GM21367 (cell line): ENCODE measurements at regions not wholly inside any gene's neighbourhood (a gene's known extent, or its start where the extent isn't known, plus 50 kb on each side); places are given as distances from the start of the nearest gene placed in this dataset.

ENCODE experiments used
- ATAC-seq: cut with Tn5 transposase; IDR thresholded peaks from one replicate; pipeline ENCODE4 v1.9.1; 2021; ENCODE audit not compliant: unreplicated experiment

DNA sequence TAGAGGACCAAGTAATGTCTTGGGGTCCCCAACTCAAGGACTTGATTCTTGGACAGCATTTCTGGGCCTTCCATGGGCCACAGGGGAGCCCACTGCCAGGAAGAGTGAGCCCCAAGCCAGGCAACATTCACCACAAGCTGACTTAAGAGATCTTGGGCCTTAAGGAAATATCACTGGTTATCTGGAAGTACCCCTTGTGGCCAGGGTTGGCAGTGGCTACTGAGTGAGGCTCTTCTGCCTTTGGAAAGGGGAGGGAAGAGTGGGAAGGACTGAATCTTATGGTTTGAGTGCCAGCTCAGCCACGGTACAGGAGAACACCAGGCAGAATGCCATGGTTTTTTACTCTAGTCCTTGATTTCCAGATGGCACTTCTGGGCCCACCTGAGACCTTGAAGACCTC lies 228.9 kb upstream of the RGS18 start:
- ATAC-seq = no peak

DNA sequence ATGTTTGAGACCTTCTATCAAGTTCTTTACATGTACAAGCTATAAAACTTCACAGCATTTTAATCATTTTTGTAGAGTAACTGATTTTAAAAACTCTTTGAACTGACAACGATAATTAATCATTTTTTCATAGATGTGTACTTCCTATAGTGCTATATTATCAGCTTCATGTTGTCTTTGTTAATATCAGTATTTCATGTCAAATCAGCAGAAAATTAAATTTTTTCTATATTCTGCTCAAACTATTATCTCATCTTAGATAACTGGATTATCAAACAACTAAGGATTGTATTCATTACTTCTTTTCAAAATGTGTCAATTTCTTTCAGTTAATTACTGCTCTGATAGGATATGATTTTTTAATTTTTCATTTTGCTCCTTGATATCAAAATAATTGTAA lies 214.6 kb upstream of the RGS18 start:
- no peak for ATAC-seq

DNA sequence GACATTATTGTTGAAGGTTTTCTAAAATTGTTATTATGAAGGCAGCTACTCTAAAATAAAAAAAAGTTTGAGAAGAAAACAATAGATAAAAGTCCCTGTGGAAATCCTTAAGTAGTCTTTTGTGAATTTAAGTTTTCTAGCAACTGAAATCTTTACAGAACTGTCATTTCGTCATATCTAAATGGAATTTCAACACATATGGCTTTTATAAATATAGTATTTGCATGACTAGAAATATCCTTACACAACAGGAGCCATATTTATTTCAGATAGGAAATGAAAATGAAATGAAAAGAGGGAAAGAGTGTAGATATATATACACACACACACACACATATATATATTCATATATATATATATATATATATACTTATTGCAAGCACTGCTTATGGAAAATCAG lies 204.7 kb upstream of the RGS18 start:
- no peak for ATAC-seq

DNA sequence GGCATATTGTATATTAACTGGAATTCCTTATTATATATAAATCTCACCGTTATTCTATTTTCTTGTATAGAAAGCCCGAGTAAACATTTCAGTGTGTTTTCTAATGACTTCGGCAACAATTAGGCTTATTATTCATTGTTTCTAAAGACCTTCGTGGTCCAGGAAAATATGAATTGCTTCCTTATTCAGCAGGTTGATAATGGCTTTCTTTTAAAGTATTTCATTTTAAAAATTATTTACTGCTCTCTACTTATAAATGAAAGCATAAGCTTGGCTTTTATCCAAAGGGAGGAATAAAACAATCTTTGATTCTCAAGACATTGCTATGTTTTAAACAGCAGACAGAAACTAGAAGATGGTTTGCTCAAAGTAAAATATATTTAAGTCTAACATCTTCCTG lies 198.4 kb upstream of the RGS18 start:
- no peak for ATAC-seq

DNA sequence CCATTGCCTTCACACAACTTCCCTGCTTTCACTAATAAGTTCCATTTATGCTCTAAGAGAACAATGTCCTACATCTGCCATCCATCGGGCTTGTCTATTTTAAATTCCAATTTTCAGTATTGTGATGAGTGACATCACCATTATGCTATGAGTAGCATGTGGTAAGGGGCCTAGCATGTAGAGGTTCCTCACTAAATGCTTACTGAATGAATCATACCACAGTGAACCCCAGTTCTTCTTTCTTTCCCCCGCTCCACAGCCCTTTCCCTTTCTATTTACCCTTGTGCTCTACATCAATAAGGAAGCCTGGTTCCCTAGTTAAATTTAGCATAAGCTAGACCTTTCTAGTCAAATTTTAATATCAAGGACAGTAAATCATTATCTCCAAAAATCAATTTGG lies 195.0 kb upstream of the RGS18 start:
- ATAC-seq = no peak

DNA sequence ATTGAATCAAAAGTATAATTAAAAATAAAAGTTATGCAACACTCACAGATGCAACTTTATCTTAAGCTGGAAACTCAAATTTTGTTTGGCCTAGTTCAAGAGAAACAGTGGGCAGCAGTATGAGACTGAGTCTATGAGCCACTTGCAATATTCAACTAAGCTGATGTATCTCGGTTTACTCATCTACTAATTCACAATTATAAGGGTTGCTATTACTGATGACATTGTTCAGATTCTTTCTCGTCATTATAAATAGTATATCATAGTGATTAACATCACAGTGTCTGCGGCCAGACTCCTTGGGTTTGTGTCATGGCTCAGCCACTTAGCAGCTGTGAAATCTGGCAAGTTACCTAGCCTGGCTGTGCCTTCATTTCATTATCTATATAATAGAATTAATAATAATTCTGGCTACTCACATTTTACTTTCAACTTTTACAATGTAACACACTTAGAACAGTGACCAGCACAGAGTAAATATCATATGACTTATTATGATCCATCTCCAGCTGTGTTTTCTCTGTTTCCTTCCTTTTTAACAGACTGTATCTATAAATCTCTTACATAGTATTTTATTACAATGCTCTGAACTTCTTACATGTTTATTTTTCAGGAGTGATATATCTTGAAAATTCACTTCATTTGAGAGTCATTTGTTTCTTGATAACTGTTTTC lies 194.3 kb upstream of the RGS18 start:
- ATAC-seq = no peak

DNA sequence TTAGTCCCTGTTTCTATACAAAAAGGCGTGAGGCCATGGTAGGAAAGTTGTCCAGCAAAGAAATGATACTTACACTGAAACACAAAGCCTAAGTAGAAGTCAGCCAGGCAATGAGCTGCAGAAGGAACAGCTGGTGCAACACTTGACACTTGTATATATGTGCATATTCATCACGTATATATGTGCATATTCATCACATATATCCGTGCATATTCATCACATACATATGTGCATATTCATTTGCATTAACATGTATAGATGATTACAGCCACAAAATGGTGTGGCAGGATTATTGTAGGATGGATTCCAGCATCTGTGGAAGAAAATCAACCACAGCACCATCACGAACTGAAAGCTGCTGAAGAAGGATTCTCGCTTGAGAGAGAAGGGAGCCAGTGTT lies 189.0 kb upstream of the RGS18 start:
- ATAC-seq = no peak

DNA sequence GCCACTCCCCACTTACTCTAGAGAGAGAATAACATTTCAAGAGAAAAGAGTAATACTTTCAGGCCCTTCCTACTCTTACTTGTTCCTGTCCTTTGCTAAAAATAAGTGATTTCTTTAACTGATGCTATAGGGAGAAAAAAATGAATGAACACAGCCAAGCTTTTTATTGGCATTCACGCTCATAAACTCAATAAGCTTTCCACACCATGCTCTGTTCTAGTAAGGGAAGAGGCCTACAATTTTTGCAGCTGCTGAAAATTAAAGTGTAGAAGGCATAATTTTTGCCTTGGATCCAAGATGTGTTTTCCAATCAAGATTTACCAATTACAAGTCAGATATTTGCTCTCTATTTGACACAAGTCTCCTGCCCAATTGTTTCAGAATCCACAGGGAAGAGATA lies 188.1 kb upstream of the RGS18 start:
- ATAC-seq = no peak

DNA sequence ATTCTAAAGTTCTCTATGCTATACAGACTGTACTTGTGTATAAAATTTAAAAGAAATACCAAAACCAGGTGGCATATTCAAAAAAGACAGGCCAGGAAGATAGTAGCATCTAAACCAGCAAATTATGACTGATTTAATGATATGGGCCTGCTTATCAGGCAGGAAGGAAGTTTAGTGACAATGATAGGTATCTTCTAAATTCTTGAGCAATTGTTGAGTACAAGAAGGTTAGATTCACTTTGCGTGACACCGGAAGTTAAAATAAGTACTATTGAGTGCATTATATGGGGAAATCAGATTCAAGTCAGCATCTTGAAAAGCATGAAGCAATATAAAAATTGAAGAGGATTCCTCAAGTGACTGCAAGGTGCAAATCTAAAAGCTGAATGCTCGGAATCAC lies 186.8 kb upstream of the RGS18 start:
- no peak for ATAC-seq

DNA sequence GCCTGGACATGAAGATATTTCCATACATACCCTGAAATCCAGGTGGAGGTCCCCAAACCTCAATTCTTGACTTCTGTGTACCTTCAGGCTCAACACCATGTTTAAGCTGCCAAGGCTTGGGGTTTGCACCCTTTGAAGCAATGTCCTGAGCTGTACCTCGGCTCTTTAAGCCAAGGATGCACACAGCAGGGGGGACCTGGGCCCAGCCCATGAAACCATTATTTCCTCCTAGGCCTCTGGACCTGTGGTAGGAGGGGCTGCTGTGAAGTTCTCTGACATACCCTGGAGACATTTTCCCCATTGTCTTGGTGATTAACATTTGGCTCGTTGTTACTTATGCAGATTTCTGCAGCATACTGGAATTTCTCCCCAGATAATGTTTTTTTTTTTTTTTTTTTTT lies 184.3 kb upstream of the RGS18 start:
- ATAC-seq = no peak

DNA sequence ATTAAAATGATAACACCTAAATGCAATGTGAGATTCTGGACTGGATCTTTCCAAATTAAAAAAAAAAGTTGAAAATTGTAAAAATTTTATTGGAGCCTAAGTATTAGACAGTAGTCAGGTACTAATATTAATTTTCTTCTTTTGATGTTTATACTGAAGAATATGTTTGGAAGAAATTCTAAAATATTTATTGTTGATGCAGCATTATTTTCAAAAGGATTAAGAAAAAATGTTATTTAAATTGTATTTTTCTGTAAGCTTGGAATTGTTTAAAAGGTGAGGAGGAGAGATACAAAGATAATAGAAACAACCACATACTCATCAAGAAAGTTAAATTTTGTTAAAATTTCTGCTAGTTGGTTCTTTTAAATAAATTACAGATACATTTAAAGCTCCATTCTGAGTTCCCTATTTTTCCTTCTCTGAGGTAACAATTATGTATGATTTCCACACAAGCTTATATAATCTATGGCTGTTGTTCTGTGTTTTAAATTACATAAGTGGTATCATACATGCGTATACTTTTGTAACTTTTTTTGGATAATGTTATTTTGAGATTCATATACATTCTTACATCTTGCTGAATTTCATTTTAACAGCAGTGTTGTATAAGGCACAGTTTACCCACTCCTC lies 180.3 kb upstream of the RGS18 start:
- no peak for ATAC-seq

DNA sequence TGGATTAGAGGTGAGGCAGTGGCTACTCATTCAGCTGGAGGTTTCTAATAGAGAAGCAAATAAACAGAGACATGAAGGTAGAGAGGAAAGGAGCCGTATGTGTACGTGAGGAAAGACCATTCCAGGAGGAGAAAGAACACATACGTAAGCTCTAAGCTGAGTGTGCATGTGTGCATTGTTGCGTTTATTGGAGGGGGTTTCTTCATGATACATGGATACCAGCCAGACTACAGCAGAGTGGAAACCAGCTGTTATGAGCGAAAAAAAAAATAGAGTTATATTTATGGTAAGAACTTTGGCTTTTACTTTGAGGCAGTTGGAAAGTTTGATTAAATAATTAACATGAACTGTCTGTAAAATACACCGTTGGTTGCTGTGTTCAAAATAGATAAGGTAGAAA lies 173.4 kb upstream of the RGS18 start:
- no peak for ATAC-seq

DNA sequence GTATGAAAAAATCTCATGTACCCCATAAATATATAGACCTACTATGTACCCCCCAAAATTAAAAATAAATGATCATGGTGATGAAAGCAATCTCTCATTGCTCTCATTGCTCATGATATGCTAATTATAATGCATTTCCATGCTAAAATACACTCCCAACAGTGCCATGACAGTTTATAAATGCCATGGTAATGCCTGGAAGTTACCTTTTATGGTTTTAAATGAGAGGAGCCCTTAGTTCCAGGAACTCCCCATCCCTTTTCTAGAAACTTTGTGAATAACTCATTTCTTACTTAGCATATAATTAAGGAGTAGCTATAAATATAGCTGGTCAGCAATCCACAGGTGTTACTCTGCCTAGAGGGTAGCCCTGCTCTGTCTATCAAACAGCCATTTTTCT lies 166.1 kb upstream of the RGS18 start:
- ATAC-seq = no peak

DNA sequence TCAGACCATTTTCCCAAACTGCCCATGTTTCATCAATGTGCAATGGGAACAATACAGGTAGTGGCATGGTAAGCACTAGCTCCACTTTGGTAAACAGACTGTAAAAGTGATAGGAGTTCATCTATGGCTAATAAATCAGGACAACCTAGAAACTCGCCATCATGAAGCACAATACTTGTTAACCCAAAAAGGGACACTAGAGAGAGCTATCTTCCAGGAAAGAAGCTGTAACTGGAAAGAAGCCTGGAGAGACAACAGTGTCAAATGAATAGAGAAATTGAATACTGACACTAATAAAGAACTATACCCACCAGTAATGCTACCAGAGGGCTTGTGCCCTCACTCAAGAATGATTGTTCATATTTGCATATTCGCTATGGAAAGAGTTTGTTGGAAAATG lies 164.7 kb upstream of the RGS18 start:
- no peak for ATAC-seq

DNA sequence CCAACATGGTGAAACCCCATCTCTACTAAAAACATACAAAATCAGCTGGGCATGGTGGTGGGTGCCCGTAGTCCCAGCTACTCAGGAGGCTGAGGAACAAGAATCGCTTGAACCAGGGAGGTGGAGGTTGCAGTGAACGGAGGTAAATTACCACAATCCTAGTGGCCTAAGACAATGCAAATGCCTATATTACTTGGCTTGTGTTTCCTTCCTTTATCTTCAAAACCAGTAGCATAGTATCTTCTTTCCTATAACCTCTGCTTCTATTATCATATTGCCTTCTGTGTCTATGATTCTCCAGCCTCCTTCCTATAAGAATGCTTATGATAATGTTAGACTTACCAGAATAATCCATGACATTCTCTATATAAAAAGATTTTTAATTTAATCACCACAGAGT lies 156.2 kb upstream of the RGS18 start:
- ATAC-seq = no peak

DNA sequence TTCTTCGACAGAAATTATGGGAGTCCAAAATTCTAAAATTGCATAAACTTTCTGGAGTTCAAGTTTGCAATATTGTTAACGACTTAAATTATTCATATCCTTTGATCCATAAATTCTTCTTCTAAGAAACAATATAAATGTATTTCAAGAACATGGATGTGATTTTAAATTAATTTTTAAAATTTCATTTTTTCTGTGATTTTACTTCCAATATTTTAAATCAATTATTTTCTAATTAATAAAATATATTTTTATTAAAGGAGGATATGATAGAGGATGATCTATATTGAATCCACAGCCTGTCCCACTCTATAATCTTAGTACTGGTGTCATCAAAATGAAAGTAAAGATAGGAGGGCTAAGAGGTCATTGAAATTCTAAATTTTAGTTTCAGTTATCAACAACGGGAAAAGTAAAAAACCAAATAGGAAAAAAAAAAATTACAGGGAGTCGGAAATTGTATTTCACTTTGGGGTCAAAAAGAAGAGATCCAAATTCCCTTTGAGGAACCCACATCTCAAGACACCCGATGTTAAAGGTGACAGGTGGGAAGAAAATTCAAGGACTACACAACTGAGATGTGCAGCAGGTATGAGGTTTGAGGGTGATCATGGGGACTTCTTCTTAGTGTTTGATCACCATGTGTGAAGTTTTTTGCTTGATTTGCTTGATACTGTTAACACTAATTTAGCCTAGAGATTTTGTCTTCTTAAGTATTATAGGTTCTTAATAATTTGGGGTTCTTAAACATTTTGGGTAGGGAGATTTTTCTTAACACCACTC lies 154.8 kb upstream of the RGS18 start:
- ATAC-seq = no peak

DNA sequence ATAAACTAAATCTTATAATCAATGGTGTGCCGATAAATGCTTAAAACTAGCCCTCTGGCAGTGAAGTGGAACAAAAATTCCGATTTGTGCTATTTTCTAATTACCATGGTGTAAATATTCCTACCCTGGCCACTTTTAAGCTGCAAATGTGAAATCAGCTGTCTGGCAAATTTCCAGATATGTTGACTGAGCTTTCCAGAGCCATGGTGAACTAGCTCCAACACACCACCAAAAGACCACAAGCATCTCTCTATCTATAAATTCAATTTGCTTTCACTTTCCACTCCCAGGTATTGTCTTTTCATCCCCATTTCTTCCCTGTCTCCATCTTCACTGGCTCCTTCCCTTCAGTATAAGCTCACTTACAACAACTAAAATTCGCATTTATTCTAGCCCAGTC lies 152.3 kb upstream of the RGS18 start:
- ATAC-seq = no peak

DNA sequence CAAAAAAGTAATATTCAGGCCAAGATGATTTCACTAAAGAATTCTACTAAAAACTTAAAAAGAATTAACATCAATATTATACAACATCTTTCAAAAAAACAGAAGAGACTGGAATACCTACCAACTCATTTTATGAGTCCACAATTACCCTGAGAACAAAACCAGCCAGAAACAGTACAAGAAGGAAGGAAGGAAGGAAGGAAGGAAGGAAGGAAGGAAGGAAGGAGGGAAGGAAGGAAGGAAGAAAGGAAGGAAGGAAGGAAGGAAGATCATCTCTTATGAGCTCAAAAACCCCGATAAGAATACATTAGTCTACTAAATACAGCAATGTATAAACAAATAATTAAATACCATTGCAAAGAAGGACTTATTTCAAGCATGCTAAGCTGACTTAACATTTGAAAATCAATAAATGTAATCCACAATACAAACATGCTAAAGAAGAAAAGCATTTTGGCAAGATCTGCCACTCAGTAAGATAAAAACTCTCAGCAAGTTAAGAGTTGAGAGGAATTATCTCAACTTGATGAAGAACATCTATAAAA lies 149.9 kb upstream of the RGS18 start:
- ATAC-seq = no peak

DNA sequence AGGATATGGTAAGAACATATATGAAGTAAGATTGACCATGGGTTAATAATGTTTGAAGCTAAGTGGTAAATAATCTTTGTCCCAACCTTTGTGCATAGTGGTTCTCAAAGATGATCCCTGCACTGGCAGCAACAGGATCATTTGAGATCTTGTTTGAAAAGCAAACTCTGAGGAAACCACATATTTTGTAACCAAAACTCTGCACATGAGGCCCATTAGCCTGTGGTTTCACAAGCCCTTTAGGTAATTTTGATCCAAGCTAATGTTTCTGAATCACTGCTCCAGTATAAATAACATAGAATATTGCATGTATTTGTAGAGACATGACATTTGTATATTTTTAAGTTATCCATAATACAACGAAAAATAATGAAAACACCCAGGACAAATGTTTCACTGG lies 147.9 kb upstream of the RGS18 start:
- no peak for ATAC-seq

DNA sequence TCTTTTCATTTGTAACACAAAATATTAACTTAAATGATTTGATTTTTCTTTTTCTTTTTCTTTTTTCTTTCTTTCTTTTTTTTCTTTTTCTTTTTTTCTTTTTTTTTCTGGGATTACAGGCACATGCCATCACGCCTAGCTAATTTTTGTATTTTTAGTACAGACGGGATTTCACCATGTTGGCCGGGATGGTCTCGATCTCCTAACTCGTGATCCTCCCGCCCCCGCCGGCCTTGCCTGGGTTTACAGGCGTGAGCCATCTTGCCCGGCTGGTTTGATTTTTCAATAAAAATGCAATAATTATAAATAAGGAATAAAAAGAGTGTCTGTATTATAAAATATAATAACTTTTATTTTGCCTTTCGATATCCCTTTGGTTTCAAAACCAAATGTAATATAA lies 146.7 kb upstream of the RGS18 start:
- ATAC-seq = no peak

DNA sequence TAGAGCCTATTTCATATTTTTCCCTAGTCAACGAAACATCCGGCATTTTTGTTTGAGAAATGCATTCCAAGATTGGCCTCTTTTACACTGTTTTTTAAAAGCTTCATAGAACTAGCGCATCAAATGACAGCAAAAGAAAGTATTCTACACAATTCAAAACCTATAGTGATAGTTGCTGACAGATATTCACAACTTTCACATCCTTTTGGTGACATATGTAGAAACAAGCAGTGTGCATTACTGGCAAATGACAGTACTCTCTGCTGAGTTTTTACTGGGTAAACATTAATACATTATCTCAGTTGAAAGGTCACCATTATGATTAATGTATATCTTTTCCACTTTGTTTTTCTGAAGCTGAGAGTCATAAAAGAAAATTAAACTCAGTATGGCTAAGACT lies 135.4 kb upstream of the RGS18 start:
- no peak for ATAC-seq

DNA sequence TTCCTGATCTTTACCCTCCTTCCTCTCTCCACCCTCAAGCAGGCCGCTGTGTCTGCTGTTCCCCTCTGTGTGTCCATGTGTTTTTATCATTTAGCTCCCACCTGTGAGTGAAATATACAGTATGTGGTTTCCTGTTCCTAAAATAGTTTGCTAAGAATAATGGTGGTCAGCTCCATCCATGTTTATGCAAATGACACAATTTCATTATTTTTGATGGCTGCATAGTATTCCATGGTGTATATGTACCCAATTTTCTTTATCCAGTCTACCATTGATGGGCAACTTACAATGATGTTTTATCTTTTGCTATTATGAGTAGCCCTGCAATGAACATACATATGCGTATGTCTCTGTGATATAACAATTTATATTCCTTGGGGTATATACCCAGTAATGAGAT lies 133.4 kb upstream of the RGS18 start:
- no peak for ATAC-seq
